Stimulated activated CD4-positive, alpha-beta T cell treated with anti-CD3 and anti-CD28 coated beads, Interleukin-12 subunit alpha, Interleukin-12 subunit beta, amount 100 ng/mL, for 48 hours (primary cell): ENCODE measurements at regions not wholly inside any gene's neighbourhood (a gene's known extent, or its start where the extent isn't known, plus 50 kb on each side); places are given as distances from the start of the nearest gene placed in this dataset.

ENCODE experiments used
- DNase-seq, 3 donors: peaks; one replicate each; pipeline ENCODE4 v3.0.0-alpha.2; 2020; ENCODE audit warnings: low read depth in 2 of 3, low spot score in 1 of 3

- DNase-seq = no peak
Measured at GRCh38 chr4:179071131-179071530, 1628.9 kb upstream of the AGA start.

- no peak for DNase-seq
Measured at GRCh38 chr4:179076865-179077264, 1634.6 kb upstream of the AGA start.

- no peak for DNase-seq
Measured at GRCh38 chr4:179095585-179096221, 1653.5 kb upstream of the AGA start.

- DNase-seq = no peak
Measured at GRCh38 chr4:179097741-179098140, 1655.5 kb upstream of the AGA start.

GRCh38 chr4:179110356-179110755, 1668.1 kb upstream of the AGA start:
- no peak for DNase-seq

- DNase-seq = no peak
Measured at GRCh38 chr4:179110816-179111215, 1668.6 kb upstream of the AGA start.

GRCh38 chr4:179112441-179113170, 1670.4 kb upstream of the AGA start:
- no peak for DNase-seq

GRCh38 chr4:179114615-179115014, 1672.4 kb upstream of the AGA start:
- no peak for DNase-seq

GRCh38 chr4:179116011-179116410, 1673.8 kb upstream of the AGA start:
- DNase-seq = no peak

- DNase-seq = no peak
Measured at GRCh38 chr4:179116581-179116980, 1674.3 kb upstream of the AGA start.

GRCh38 chr4:179123084-179123483, 1680.8 kb upstream of the AGA start:
- no peak for DNase-seq

GRCh38 chr4:179124419-179124818, 1682.2 kb upstream of the AGA start:
- DNase-seq = no peak

GRCh38 chr4:179124957-179125356, 1682.7 kb upstream of the AGA start:
- no peak for DNase-seq

GRCh38 chr4:179125870-179126269, 1683.6 kb upstream of the AGA start:
- DNase-seq = no peak

- DNase-seq = no peak
Measured at GRCh38 chr4:179128299-179128698, 1686.1 kb upstream of the AGA start.

GRCh38 chr4:179130122-179130714, 1688.0 kb upstream of the AGA start:
- DNase-seq = no peak

GRCh38 chr4:179145746-179146525, 1703.7 kb upstream of the AGA start:
- no peak for DNase-seq

GRCh38 chr4:179151770-179152169, 1709.5 kb upstream of the AGA start:
- DNase-seq = no peak

GRCh38 chr4:179163147-179163546, 1720.9 kb upstream of the AGA start:
- no peak for DNase-seq

GRCh38 chr4:179164267-179164999, 1722.2 kb upstream of the AGA start:
- DNase-seq = no peak
